ENCODE measurements at regions not wholly inside any gene's neighbourhood (a gene's known extent, or its start where the extent isn't known, plus 50 kb on each side); places are given as distances from the start of the nearest gene placed in this dataset.

GRCh38 chr7:149620961-149621360, 123.4 kb upstream of the ZNF746 start:
- Histone ChIP-seq H3K9me1 (ENCODE audit: control insufficient read depth, extremely low read depth, insufficient read depth, low read length) (no peaks in the 10 kb centered on the region), H3K9me3 (ENCODE audit: control insufficient read depth, low read depth, low read length) (no peaks in the 10 kb centered on the region), H3K36me3 (ENCODE audit: control insufficient read depth in 2 of 2, extremely low read depth in 1 of 2, insufficient read depth in 2 of 2, low read length in 2 of 2) (peaks cover 28 to 30% of the 10 kb centered on the region in 2 experiments), H3K4me1 (ENCODE audit: control insufficient read depth, extremely low read depth, insufficient read depth, low read length) (peaks cover 14% of the 10 kb centered on the region), H3K9ac (ENCODE audit: control insufficient read depth, extremely low read depth, insufficient read depth, low read length) (no peak overlapping the region), H3K79me2 (ENCODE audit: control insufficient read depth, insufficient read depth, low read length) (peaks cover 57% of the 10 kb centered on the region), H4K20me1 (ENCODE audit: control insufficient read depth, extremely low read depth, insufficient read depth, low read length) (peaks cover 8% of the 10 kb centered on the region), H2AFZ (ENCODE audit: control insufficient read depth, low read length) (no peak overlapping the region), H3K4me3 (ENCODE audit: control insufficient read depth in 2 of 3, extremely low read depth in 1 of 3, insufficient read depth in 2 of 3, low read depth in 1 of 3, low read length in 3 of 3) (no peak overlapping the region), H3K4me2 (ENCODE audit: control insufficient read depth, extremely low read depth, insufficient read depth, low read depth, low read length) (no peak overlapping the region), H3K27me3 (ENCODE audit: control insufficient read depth, extremely low read depth, insufficient read depth, low read length) (no peaks in the 10 kb centered on the region), H3K27ac (ENCODE audit: control insufficient read depth, insufficient read depth, low read length) (no peak overlapping the region)
- TF ChIP-seq CTCF (optimal IDR thresholded peaks at IDR 0.05 in 1 of 3, IDR thresholded peaks at IDR 0.05 in 1 of 3, conservative IDR thresholded peaks at IDR 0.05 in 1 of 3; ENCODE audit: extremely low read depth in 1 of 3, insufficient read depth in 2 of 3, low read length in 3 of 3) (no peak), EZH2 (IDR thresholded peaks at IDR 0.05; ENCODE audit: low read length) (no peak)
- no peak for FAIRE-seq
- no peak for DNase-seq (ENCODE audit: low read depth, low spot score)
- dilution Hi-C loops (cut with MboI; ENCODE audit: extremely low pct_ligation_motif_present, low sequenced_read_pairs), result no loop called here

- peaks cover 38% of the 10 kb centered on the region for H3K79me2 ChIP-seq (ENCODE audit: control insufficient read depth, insufficient read depth, low read length)
- H3K4me2 ChIP-seq (ENCODE audit: control insufficient read depth, extremely low read depth, insufficient read depth, low read depth, low read length), result no peak overlapping the region
- dilution Hi-C loops (cut with MboI; ENCODE audit: extremely low pct_ligation_motif_present, low sequenced_read_pairs), result no loop called here
These were observed 119.3 kb upstream of the ZNF746 start for GRCh38 chr7:149616898-149617297.

More at GRCh38 chr7:149616898-149617297, 119.3 kb upstream of the ZNF746 start:
- no peak overlapping the region for H2AFZ ChIP-seq (ENCODE audit: control insufficient read depth, low read length)
- no peaks in the 10 kb centered on the region for H3K9me3 ChIP-seq (ENCODE audit: control insufficient read depth, low read depth, low read length)
- no peak overlapping the region for H3K4me3 ChIP-seq (ENCODE audit: control insufficient read depth in 2 of 3, extremely low read depth in 1 of 3, insufficient read depth in 2 of 3, low read depth in 1 of 3, low read length in 3 of 3)
- H3K9ac ChIP-seq (ENCODE audit: control insufficient read depth, extremely low read depth, insufficient read depth, low read length), result no peak overlapping the region
- H4K20me1 ChIP-seq (ENCODE audit: control insufficient read depth, extremely low read depth, insufficient read depth, low read length), result no peaks in the 10 kb centered on the region
- H3K9me1 ChIP-seq (ENCODE audit: control insufficient read depth, extremely low read depth, insufficient read depth, low read length), result no peaks in the 10 kb centered on the region
- no peaks in the 10 kb centered on the region for H3K27me3 ChIP-seq (ENCODE audit: control insufficient read depth, extremely low read depth, insufficient read depth, low read length)
- no peak for FAIRE-seq
- peaks cover 37 to 50% of the 10 kb centered on the region in 2 experiments for H3K36me3 ChIP-seq (ENCODE audit: control insufficient read depth in 2 of 2, extremely low read depth in 1 of 2, insufficient read depth in 2 of 2, low read length in 2 of 2)
- no peak overlapping the region for H3K27ac ChIP-seq (ENCODE audit: control insufficient read depth, insufficient read depth, low read length)
- no peak for DNase-seq (ENCODE audit: low read depth, low spot score)
- TF ChIP-seq EZH2 (IDR thresholded peaks at IDR 0.05; ENCODE audit: low read length) (no peak), CTCF (optimal IDR thresholded peaks at IDR 0.05 in 1 of 3, IDR thresholded peaks at IDR 0.05 in 1 of 3, conservative IDR thresholded peaks at IDR 0.05 in 1 of 3; ENCODE audit: extremely low read depth in 1 of 3, insufficient read depth in 2 of 3, low read length in 3 of 3) (no peak)
- no peaks in the 10 kb centered on the region for H3K4me1 ChIP-seq (ENCODE audit: control insufficient read depth, extremely low read depth, insufficient read depth, low read length)
